Nephron (organoid): ENCODE measurements at regions not wholly inside any gene's neighbourhood (a gene's known extent, or its start where the extent isn't known, plus 50 kb on each side); places are given as distances from the start of the nearest gene placed in this dataset.

Source experiments
- H3K27ac Mint-ChIP-seq, 3 experiments: 2 replicates each; pipeline ENCODE4 v1.8.0; 2020; ENCODE audit warnings: mixed read lengths in 3 of 3, mild to moderate bottlenecking in 2 of 3, moderate library complexity in 1 of 3
- H3K27me3 Mint-ChIP-seq: 2 replicates; pipeline ENCODE4 v1.8.0; 2021; ENCODE audit warnings: low read depth, mild to moderate bottlenecking, moderate library complexity, mixed read lengths
- H3K36me3 Mint-ChIP-seq: 2 replicates; pipeline ENCODE4 v1.8.0; 2020; ENCODE audit warnings: low read depth, mixed read lengths
- H3K4me1 Mint-ChIP-seq: 2 replicates; pipeline ENCODE4 v1.8.0; 2020; ENCODE audit warnings: mixed read lengths
- H3K4me3 Mint-ChIP-seq, 3 experiments: 2 replicates each; pipeline ENCODE4 v1.8.0; 2020; ENCODE audit warnings: mild to moderate bottlenecking in 3 of 3, mixed read lengths in 3 of 3, moderate library complexity in 2 of 3
- H3K9me3 Mint-ChIP-seq: 2 replicates; pipeline ENCODE4 v1.8.0; 2020; ENCODE audit warnings: mixed read lengths
- CTCF ChIP-seq, 3 experiments: fragments of 200-600 bp; sonication (generic); IDR thresholded peaks; one replicate each; pipeline ENCODE4 v1.5.0; 2021; ENCODE audit warnings: antibody characterized with exemption in 3 of 3; ENCODE audit not compliant: unreplicated experiment in 3 of 3

GRCh38 chr7:109955986-109956385, 1134.9 kb upstream of the LRRN3 start:
- H3K27me3 Mint-ChIP-seq: no peaks in the 10 kb centered on the region
- H3K9me3 Mint-ChIP-seq: peaks cover 2% of the 10 kb centered on the region
- no peaks in the 10 kb centered on the region for H3K36me3 Mint-ChIP-seq
- H3K4me1 Mint-ChIP-seq: peaks cover 5% of the 10 kb centered on the region
- H3K4me3 Mint-ChIP-seq: no peak overlapping the region
- no peak overlapping the region for H3K27ac Mint-ChIP-seq
- no peak for TF ChIP-seq CTCF (IDR thresholded peaks at IDR 0.05; ENCODE audit: unreplicated experiment in 3 of 3)

- no peak for TF ChIP-seq CTCF (IDR thresholded peaks at IDR 0.05; ENCODE audit: unreplicated experiment in 3 of 3)
- no peak overlapping the region for H3K4me3 Mint-ChIP-seq
- peaks cover 4% of the 10 kb centered on the region for H3K4me1 Mint-ChIP-seq
- no peaks in the 10 kb centered on the region for H3K36me3 Mint-ChIP-seq
- peaks cover 2% of the 10 kb centered on the region for H3K9me3 Mint-ChIP-seq
- no peak overlapping the region for H3K27ac Mint-ChIP-seq
- no peaks in the 10 kb centered on the region for H3K27me3 Mint-ChIP-seq
These were observed 1134.0 kb upstream of the LRRN3 start for GRCh38 chr7:109956916-109957315.

GRCh38 chr7:109963741-109964140, 1127.2 kb upstream of the LRRN3 start:
- no peak for TF ChIP-seq CTCF (IDR thresholded peaks at IDR 0.05; ENCODE audit: unreplicated experiment in 3 of 3)
- no peaks in the 10 kb centered on the region for H3K36me3 Mint-ChIP-seq
- H3K9me3 Mint-ChIP-seq: no peaks in the 10 kb centered on the region
- H3K27me3 Mint-ChIP-seq: no peaks in the 10 kb centered on the region
- H3K4me3 Mint-ChIP-seq: no peak overlapping the region
- no peak overlapping the region for H3K27ac Mint-ChIP-seq
- H3K4me1 Mint-ChIP-seq: no peaks in the 10 kb centered on the region

- no peaks in the 10 kb centered on the region for H3K4me1 Mint-ChIP-seq
- H3K27ac Mint-ChIP-seq: no peak overlapping the region
- H3K4me3 Mint-ChIP-seq: no peak overlapping the region
- no peaks in the 10 kb centered on the region for H3K9me3 Mint-ChIP-seq
- H3K36me3 Mint-ChIP-seq: no peaks in the 10 kb centered on the region
- no peak for TF ChIP-seq CTCF (IDR thresholded peaks at IDR 0.05; ENCODE audit: unreplicated experiment in 3 of 3)
- no peaks in the 10 kb centered on the region for H3K27me3 Mint-ChIP-seq
These were observed 1126.1 kb upstream of the LRRN3 start for GRCh38 chr7:109964780-109965179.

- H3K27ac Mint-ChIP-seq: no peak overlapping the region
- no peak overlapping the region for H3K4me3 Mint-ChIP-seq
- no peak for TF ChIP-seq CTCF (IDR thresholded peaks at IDR 0.05; ENCODE audit: unreplicated experiment in 3 of 3)
- H3K27me3 Mint-ChIP-seq: no peaks in the 10 kb centered on the region
- H3K4me1 Mint-ChIP-seq: no peaks in the 10 kb centered on the region
- H3K36me3 Mint-ChIP-seq: no peaks in the 10 kb centered on the region
- H3K9me3 Mint-ChIP-seq: no peaks in the 10 kb centered on the region
These were observed 1123.5 kb upstream of the LRRN3 start for GRCh38 chr7:109967406-109967805.

GRCh38 chr7:109983618-109984017, 1107.3 kb upstream of the LRRN3 start:
- no peaks in the 10 kb centered on the region for H3K27me3 Mint-ChIP-seq
- no peak overlapping the region for H3K27ac Mint-ChIP-seq
- H3K9me3 Mint-ChIP-seq: no peaks in the 10 kb centered on the region
- H3K4me3 Mint-ChIP-seq: no peak overlapping the region
- TF ChIP-seq CTCF (IDR thresholded peaks at IDR 0.05; ENCODE audit: unreplicated experiment in 3 of 3): no peak
- peaks cover 5% of the 10 kb centered on the region for H3K4me1 Mint-ChIP-seq
- H3K36me3 Mint-ChIP-seq: no peaks in the 10 kb centered on the region
